ENCODE measurements at regions not wholly inside any gene's neighbourhood (a gene's known extent, or its start where the extent isn't known, plus 50 kb on each side); places are given as distances from the start of the nearest gene placed in this dataset.

DNA sequence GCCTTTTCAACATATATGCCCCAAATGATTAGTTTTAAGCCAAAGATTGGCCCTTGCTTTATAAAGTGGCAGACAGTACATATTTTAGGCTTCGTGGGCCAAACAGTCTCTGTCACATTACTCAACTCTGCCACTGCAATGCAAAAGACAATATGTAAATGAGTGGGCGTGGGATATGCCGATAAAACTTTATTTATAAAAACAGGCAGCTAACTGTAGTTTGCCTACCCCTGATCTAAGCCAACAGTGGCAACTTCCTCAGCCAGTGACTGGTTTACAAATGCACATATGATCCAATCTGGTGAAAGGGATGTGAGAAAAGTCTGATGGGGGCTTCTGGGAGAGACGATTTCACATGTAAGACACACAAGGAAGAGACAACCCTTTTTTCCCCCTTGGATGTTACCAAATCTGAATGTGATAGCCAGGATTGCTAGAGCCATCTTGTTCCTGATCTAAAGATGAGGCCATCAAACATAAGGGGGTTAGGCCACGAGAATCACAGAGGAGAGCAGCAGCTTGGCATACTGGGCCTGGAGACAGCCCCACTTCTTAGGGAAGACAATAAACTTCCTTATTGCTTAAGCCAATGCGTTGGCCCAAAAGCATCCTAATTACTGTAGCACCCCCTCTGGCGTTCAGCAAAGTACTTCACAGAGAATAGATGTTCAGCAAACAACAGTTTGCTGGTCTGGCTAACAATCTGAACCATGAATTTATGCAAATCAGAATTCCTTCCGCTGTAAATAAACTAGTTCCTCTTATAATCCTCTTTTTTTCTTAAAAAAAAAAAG lies 75.2 kb upstream of the TMCC3 start:
- POLR2A ChIA-PET (ENCODE audit: low non-redundant PET), result no interaction called here
- DNase-seq (ENCODE audit: low spot score), result peak; percentile 30
- TF ChIP-seq, protein P1, sequence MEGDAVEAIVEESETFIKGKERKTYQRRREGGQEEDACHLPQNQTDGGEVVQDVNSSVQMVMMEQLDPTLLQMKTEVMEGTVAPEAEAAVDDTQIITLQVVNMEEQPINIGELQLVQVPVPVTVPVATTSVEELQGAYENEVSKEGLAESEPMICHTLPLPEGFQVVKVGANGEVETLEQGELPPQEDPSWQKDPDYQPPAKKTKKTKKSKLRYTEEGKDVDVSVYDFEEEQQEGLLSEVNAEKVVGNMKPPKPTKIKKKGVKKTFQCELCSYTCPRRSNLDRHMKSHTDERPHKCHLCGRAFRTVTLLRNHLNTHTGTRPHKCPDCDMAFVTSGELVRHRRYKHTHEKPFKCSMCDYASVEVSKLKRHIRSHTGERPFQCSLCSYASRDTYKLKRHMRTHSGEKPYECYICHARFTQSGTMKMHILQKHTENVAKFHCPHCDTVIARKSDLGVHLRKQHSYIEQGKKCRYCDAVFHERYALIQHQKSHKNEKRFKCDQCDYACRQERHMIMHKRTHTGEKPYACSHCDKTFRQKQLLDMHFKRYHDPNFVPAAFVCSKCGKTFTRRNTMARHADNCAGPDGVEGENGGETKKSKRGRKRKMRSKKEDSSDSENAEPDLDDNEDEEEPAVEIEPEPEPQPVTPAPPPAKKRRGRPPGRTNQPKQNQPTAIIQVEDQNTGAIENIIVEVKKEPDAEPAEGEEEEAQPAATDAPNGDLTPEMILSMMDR (conservative IDR thresholded peaks at IDR 0.05; ENCODE audit: low read depth), result no peak; the same call in 1 of the 2 replicates
- H3K27ac ChIP-seq, result no peak overlapping the region
- CTCF ChIA-PET, result no interaction called here

DNA sequence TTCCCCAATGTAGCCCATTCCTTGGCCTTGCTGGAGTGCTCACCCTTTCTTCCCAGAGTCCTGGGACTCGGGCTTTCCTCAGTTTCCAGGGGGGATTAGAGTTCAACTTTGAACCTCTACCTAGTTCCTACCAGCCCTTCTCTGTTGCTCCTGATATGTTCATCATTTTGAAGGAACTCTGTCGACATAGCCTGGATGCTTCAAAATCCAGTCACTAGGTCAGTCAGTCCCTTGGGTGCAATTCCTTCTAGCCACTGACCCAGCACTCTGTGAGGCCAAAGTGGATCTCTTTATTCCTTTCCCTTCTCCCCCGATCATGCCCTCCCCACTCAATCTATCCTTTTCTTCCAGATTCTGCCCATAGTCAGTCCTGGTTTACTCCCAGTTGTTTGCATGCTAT lies 72.3 kb upstream of the TMCC3 start:
- POLR2A ChIA-PET (ENCODE audit: low non-redundant PET), result no interaction called here
- no peak overlapping the region for H3K27ac ChIP-seq
- TF ChIP-seq, protein P1 (conservative IDR thresholded peaks at IDR 0.05; ENCODE audit: low read depth), result no peak
- no peak for DNase-seq (ENCODE audit: low spot score)
- CTCF ChIA-PET, result no interaction called here

DNA sequence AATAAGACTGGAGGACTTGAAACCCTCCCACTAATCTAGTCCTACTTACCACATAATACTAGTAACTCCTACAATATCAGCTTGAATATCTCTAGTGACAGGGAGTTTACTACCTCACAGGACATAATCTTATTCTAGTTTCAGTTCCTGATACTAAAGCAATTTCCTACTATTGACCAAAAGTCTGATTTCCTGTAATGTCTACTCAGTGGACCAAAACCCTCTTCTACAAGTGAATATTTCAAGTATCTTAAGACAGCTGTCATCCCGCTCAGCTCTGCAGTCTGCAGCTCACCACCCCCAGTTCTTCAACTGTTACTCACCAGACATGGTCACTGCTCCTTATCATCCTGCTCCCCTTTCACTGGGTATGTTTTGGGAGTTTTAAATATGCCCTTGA lies 70.8 kb upstream of the TMCC3 start:
- DNase-seq (ENCODE audit: low spot score), result no peak
- TF ChIP-seq, protein P1 (conservative IDR thresholded peaks at IDR 0.05; ENCODE audit: low read depth), result no peak
- H3K27ac ChIP-seq, result no peak overlapping the region
- POLR2A ChIA-PET (ENCODE audit: low non-redundant PET), result no interaction called here
- CTCF ChIA-PET, result interaction anchor here (0.6 kb wide), 1 partner anchor 151 kb away, joined by 5 read pairs; no protein-coding TSS in a partner anchor

DNA sequence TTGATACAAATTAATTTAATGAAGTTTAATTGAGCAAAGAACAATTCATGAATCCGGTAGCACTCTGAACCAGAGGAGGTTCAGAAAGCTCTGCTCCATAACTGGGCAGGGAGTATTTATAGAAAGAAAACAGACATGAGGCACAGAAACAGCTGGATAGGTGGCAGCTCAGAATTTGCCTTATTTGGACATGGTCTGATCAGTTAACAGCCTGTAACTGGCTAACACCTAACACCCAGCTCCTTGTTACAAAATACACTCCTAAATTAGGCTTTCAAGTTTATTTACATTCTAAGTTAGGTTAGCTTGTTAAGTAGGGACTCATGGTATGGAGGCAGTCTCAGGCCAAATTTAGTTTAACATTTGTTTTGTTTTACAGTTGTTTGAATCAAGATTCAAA lies 67.8 kb upstream of the TMCC3 start:
- no peak overlapping the region for H3K27ac ChIP-seq
- TF ChIP-seq, protein P1 (conservative IDR thresholded peaks at IDR 0.05; ENCODE audit: low read depth), result no peak
- DNase-seq (ENCODE audit: low spot score), result no peak
- ChIA-PET CTCF (interaction anchor here (0.6 kb wide), 1 partner anchor 226 kb away, joined by 6 read pairs; no protein-coding TSS in a partner anchor), POLR2A (ENCODE audit: low non-redundant PET) (no interaction called here)

DNA sequence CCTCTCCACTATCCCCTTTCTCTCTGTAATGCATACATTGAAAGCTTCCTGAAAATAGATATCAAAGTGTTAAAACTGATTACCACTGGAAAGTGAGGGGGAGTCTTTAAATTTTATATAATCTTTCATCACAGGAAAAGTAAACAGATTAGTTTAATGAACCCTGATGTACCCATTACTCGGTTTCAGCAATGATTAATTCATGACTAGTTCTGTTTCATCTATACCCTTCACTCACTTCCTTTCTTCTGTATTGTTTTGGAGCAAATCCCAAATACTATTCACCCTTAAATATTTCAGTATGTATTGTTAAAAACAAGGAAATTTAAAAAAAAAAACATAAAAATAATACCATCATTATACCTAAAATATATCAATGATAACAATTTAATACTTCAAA lies 67.3 kb upstream of the TMCC3 start:
- DNase-seq (ENCODE audit: low spot score), result no peak
- ChIA-PET POLR2A (ENCODE audit: low non-redundant PET) (no interaction called here), CTCF (no interaction called here)
- H3K27ac ChIP-seq, result no peak overlapping the region
- TF ChIP-seq, protein P1 (conservative IDR thresholded peaks at IDR 0.05; ENCODE audit: low read depth), result no peak

DNA sequence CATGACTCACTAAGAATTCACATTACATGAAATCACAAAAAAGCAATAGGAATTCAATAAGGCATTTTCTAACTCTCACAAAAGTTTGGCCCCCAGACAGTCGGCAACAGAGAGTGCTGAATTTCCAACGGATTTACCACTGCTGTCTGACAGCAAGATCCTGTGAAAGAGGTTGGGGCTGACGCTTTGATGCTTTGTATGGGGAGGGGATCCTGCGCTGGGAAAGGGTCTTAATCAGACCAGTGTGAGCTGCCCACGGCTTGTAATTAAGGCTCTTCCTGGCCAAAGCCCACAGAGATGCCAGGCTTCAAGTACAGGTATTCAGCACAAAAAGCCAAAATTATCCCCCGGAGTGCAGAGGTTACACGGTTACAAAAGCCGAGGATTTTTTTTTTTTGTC lies 66.8 kb upstream of the TMCC3 start:
- ChIA-PET CTCF (no interaction called here), POLR2A (ENCODE audit: low non-redundant PET) (no interaction called here)
- TF ChIP-seq, protein P1 (conservative IDR thresholded peaks at IDR 0.05; ENCODE audit: low read depth), result no peak
- no peak for DNase-seq (ENCODE audit: low spot score)
- H3K27ac ChIP-seq, result no peak overlapping the region
